ENCODE measurements at regions not wholly inside any gene's neighbourhood (a gene's known extent, or its start where the extent isn't known, plus 50 kb on each side); places are given as distances from the start of the nearest gene placed in this dataset.
"Not testable (repeated sequence)": the region's sequence is repeated elsewhere in the genome, so short reads cannot be mapped to it uniquely, and the experiment has no call there.

DNA sequence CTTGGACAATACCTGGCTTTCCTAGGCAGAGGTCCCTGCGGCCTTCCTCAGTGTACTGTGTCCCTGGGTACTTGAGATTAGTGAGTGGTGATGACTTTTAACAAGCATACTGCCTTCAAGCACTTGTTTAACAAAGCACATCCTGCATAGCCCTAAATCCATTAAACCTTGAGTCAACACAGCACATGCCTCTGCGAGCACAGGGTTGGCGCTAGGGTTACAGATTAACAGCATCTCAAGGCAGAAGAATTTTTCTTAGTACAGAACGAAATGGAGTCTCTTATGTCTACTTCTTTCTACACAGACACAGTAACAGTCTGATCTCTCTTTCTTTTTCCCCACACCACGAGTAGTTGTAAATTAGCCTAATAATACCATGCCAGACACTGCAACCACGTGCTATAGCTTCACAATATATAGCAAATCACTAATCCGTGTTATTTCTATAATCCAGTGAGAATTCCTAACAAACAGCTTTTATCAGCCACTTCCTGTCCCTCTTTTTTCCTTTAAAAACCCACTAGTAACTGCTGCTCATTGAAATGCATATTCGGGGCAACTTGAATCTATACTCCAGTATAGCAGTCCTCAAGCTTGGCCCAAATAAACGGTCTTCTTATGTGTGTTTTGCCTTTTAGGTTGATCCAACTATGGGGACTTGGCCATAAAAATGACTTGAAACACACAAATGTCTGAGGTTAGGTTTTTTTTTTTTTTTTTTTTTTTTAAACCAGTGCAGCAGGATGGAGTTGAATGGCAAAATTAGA lies 102.9 kb upstream of the MTLN start:
- H3K4me3 ChIP-seq, DNase-seq, H3K27me3 ChIP-seq, H3K9me3 ChIP-seq, H3K36me3 ChIP-seq: not testable (repeated sequence)

- not testable (repeated sequence) for H3K27me3 ChIP-seq, H3K9me3 ChIP-seq, DNase-seq, H3K4me3 ChIP-seq, H3K36me3 ChIP-seq
Observed at GRCh38 chr2:110314472-110314871, 102.1 kb upstream of the MTLN start.

GRCh38 chr2:110313032-110313431 lies 100.7 kb upstream of the MTLN start:
- H3K36me3 ChIP-seq, DNase-seq, H3K9me3 ChIP-seq, H3K4me3 ChIP-seq, H3K27me3 ChIP-seq: not testable (repeated sequence)

DNA sequence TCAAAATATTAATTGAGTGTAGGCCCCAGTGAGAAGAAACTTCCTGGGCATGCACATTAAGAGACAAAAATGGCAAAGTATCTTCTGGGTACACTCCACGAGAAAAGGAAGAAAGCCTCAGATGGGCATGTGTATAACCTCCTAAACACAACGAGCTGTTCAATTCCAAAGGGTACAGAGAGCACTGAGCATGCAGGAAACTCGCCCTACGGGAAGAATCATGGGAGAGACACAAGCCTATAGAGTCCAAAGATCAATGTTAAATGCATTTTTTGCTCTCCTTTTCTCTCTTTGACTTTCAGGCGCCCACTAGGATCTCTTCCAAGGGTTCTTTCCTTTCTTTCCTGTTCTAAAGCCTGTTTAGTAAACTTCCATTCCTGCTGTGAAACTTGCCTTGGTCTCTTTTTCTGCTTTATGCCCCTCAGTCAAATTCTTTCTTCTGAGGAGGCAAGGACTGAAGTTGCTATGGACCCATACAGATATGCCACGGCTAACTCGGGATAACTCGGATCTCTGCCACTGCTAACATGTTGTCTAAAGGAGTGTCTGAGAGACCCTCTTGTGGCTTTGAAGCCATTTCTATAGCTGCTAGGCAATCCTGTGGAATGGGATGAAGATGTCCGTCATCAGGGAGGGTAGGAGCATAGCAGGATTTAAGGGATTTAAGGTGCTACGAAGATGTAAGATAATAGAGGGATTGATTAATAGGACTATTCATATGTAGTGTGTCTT lies 99.5 kb upstream of the MTLN start:
- H3K27me3 ChIP-seq, H3K9me3 ChIP-seq, H3K4me3 ChIP-seq, H3K36me3 ChIP-seq, DNase-seq: not testable (repeated sequence)

DNA sequence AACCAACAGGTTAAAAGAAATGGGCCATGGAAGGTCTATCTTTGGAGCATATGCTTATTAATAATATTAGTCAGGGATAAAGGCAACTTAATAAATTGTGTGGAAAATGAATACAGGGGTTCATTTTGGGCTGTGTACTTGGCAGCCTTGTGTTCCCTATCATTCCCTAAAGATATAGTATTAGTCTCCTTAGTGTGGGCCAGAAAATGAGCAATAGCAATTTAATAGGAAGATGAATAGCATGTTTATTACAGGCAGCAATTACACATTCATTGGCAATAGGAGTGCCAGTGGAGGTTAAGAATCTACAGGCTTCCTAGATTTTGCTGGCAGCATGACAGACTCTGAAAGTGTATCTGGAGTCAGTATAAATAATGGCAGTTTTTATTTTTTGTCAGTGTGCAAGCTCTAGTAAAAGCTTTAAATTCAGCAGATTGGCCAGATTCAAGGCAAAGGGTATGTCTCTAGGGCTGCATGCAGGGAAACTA lies 98.7 kb upstream of the MTLN start:
- H3K27me3 ChIP-seq, H3K9me3 ChIP-seq, DNase-seq, H3K36me3 ChIP-seq, H3K4me3 ChIP-seq: not testable (repeated sequence)

DNA sequence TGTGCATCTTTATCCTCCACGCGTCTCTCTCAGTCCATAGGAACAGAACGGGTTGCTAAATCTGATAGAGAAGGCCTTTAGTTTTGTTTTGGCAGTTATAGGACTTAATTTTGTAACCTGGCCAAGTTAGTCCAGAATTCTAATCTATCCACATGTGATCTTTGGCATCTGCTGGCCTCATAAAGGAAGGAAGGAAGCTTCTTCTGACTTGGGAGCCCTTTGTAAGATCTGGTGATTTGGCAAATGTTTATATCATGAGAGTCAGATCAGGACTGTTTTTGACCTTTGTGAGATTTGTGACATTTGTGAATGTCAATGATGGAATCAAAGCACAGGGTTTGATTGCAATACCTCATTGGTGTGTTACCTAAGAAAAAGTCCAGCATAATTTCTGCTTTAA lies 96.4 kb upstream of the MTLN start:
- not testable (repeated sequence) for DNase-seq, H3K9me3 ChIP-seq, H3K4me3 ChIP-seq, H3K27me3 ChIP-seq, H3K36me3 ChIP-seq

- not testable (repeated sequence) for H3K4me3 ChIP-seq, DNase-seq, H3K36me3 ChIP-seq, H3K9me3 ChIP-seq, H3K27me3 ChIP-seq
Observed at GRCh38 chr2:110292807-110293206, 80.5 kb upstream of the MTLN start.

GRCh38 chr2:110291909-110292579 lies 79.7 kb upstream of the MTLN start:
- H3K36me3 ChIP-seq, H3K4me3 ChIP-seq, H3K9me3 ChIP-seq, H3K27me3 ChIP-seq: not testable (repeated sequence)
- DNase-seq: peak; percentile 32

- not testable (repeated sequence) for H3K9me3 ChIP-seq, H3K27me3 ChIP-seq, H3K4me3 ChIP-seq, DNase-seq, H3K36me3 ChIP-seq
Observed at GRCh38 chr2:110287817-110288216, 75.5 kb upstream of the MTLN start.

- not testable (repeated sequence) for H3K27me3 ChIP-seq, DNase-seq, H3K36me3 ChIP-seq, H3K4me3 ChIP-seq, H3K9me3 ChIP-seq
Observed at GRCh38 chr2:110287253-110287652, 74.9 kb upstream of the MTLN start.

DNA sequence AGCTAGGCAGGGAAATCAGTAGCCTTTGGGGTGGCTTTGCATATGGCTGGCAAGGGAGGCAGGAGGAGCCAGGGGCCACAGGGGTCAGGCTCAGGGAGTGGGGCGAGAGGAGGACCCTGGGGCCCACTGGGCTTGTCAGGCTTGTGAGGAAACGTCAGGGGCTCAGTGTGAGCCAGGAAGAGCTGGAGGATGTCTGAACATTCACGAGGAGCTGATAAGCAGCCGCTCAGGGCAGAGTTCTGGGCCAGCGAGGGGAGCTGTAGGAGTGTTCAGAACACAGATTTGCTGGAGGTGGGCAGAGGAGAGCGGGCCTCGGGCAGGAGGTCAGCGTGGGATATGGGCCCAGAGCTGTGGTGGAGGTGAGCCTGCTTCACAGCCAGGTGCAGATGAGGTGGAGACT lies 72.7 kb upstream of the MTLN start:
- H3K36me3 ChIP-seq, H3K27me3 ChIP-seq, H3K4me3 ChIP-seq, H3K9me3 ChIP-seq, DNase-seq: not testable (repeated sequence)

DNA sequence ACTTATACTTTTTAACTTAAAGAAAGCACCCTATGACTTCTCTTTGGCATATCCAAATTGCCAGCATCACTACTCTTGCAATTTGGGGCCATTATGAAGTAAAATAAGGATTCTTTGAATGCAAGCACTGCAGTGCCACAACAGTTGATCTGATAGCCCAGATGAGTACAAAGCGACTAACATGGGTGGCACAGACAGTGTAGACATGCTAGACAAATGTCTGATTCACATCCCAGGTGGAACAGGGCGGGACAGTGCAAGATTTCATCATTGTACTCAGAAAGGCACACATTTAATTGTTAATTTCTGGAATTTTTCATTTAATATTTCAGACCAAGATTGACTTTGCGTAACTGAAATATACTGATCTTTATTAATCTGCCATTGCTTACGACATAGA lies 68.5 kb upstream of the MTLN start:
- not testable (repeated sequence) for H3K27me3 ChIP-seq, DNase-seq

GRCh38 chr2:110277054-110277453 lies 64.7 kb upstream of the MTLN start:
- H3K27me3 ChIP-seq, H3K4me3 ChIP-seq, DNase-seq, H3K36me3 ChIP-seq, H3K9me3 ChIP-seq: not testable (repeated sequence)

More for the DNA sequence above, 68.5 kb upstream of the MTLN start:
- H3K4me3 ChIP-seq, H3K9me3 ChIP-seq, H3K36me3 ChIP-seq: not testable (repeated sequence)

DNA sequence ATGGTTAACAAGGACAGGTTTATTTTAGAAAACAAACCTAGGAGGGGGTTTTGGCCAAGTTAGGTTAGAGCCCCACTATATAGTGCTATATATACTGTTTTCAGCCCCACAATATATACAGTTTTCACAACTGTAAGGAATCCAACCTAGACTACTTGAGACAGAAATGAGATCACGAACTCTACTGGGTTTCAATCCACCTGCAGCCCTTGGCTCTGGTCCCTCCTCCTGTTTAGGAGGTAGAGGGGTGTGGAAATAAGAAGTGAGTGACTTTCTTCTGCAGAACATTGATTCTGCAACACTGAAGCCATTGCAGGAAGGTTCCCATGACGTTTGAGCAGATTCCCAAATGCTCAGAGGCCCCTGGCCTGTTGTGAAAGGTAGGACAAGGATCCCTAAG lies 63.7 kb upstream of the MTLN start:
- not testable (repeated sequence) for H3K36me3 ChIP-seq, H3K27me3 ChIP-seq, H3K9me3 ChIP-seq, DNase-seq, H3K4me3 ChIP-seq

DNA sequence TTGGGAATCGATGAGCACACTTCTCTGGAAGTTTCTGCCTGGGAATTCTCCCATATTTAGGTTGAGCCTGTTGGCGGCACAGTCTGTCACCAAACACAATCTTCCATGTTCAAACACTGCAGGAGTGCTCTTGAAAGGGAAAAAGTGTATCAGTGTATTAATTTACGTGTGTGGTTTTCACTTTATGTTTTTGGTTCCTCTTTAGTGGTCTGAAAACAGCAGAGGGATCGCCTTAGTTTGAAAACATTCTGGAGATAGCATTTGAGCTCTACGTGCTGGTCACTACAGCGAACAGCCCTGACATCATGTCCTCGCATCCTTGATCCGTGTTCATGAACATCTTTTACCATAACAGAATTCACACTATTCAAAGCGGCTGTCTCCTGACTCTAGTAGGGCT lies 57.3 kb upstream of the MTLN start:
- H3K9me3 ChIP-seq, H3K27me3 ChIP-seq, H3K36me3 ChIP-seq, DNase-seq, H3K4me3 ChIP-seq: not testable (repeated sequence)

DNA sequence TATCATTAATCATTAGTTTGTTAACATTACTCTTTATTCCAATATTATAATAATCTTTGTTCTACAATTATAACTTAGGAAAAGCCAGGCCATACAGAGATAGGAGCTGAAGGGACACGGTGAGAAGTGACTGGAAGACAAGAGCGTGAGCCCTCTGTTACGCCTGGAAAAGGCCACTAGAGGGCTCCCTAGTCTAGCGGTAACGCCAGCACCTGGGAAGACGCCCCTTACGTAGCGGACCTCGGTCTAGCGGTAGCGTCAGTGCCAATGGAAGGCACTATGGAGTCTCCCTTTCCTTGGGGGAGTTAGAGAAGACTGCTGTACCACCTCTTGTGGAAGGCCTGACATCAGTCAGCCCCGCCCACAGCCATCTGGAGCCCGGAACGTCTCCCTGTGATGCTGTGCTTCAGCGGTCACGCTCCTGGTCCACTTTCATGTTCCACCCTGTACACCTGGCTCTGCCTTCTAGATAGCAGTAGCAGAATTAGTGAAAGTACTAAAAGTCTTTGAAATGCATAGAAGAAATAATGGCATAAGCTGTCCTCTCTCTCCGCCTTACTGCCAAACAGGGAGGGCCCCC lies 55.6 kb upstream of the MTLN start:
- not testable (repeated sequence) for H3K4me3 ChIP-seq, H3K36me3 ChIP-seq, DNase-seq, H3K9me3 ChIP-seq, H3K27me3 ChIP-seq

DNA sequence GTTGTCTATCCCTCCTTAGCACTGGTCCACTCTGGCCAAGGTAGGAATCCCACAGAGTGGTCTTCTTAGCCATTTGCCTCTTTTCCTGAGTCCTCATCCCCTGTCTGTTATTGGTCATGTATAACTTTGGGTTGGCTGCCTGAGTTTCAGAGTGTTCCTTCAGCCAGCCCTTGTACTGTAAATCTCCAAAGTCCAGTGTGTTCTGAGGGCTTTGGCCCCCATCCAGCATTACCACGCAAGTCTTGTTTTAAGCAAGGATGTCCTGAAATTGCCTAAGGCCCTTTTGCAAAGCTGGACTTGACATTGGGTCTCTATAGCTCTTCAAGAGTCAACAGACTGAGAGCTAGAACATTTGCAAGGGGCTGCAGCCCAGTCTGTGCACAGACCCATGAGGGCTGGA lies 52.5 kb upstream of the MTLN start:
- not testable (repeated sequence) for H3K4me3 ChIP-seq, DNase-seq, H3K9me3 ChIP-seq, H3K36me3 ChIP-seq, H3K27me3 ChIP-seq
